HepG2 (cell line): ENCODE measurements at regions not wholly inside any gene's neighbourhood (a gene's known extent, or its start where the extent isn't known, plus 50 kb on each side); places are given as distances from the start of the nearest gene placed in this dataset.
"Not testable (repeated sequence)": the region's sequence is repeated elsewhere in the genome, so short reads cannot be mapped to it uniquely, and the experiment has no call there.

Experiments used
- ATAC-seq: fragments of 200-7000 bp; cut with Tn5 transposase; 3 replicates; pipeline ENCODE4 v1.9.1; 2020; ENCODE audit warnings: mild to moderate bottlenecking, moderate library complexity
- BruUV-seq: library from RNA; stranded (reverse); fragments of 400-500 nt; replicated peaks from 2 replicates; lab custom pipeline; 2021; lab: Mats Ljungman, UMichigan
- CTCF ChIA-PET: fragments of 300-600 bp; formaldehyde crosslinking; extraction: SDS; loops from one replicate; lab custom pipeline; 2021; ENCODE audit warnings: low total read pairs, inconsistent platforms, low intra/inter-chr PET ratio; lab: Yijun Ruan, JAX
- POLR2A ChIA-PET: fragments of 350-600 bp; sonication (Branson Sonifier 250); formaldehyde crosslinking; loops from one replicate; lab custom pipeline; 2020; ENCODE audit warnings: antibody characterized with exemption, inconsistent platforms; lab: Yijun Ruan, JAX
- DNase-seq: peaks from one replicate; pipeline ENCODE4 v3.0.0-alpha.2; 2015; ENCODE audit warnings: low spot score
- FAIRE-seq: peaks from 3 replicates; lab custom pipeline; 2011; peaks lifted over from hg19 to GRCh38; lab: Jason Lieb, UNC
- H2AFZ ChIP-seq: one replicate; pipeline ENCODE4 v1.6.1; 2011; ENCODE audit warnings: low read length, inconsistent platforms
- H3K27ac ChIP-seq: fragments of 300-600 bp; 3 replicates; pipeline ENCODE4 v1.8.0; 2011; ENCODE audit warnings: mixed run types, mild to moderate bottlenecking, mixed read lengths, low read length, inconsistent platforms; ENCODE audit not compliant: insufficient read depth; ENCODE audit errors: extremely low read length
- H3K27me3 ChIP-seq, 2 experiments: fragments of 200-600 bp in 1 of 2; 2 replicates in 1 of 2; 3 replicates in 1 of 2; pipeline versions ENCODE4 v1.6.0 to v1.8.0; 2011; ENCODE audit warnings: low read length in 2 of 2, mild to moderate bottlenecking in 2 of 2, moderate library complexity in 2 of 2, inconsistent platforms in 1 of 2; ENCODE audit not compliant: insufficient read depth in 2 of 2, control insufficient read depth in 1 of 2
- H3K36me3 ChIP-seq, 2 experiments: fragments of 200-600 bp in 1 of 2; replicated peaks in 1 of 2; 2 replicates in 1 of 2; 3 replicates in 1 of 2; pipeline versions ENCODE4 v1.5.1 to v1.8.0; 2011; ENCODE audit warnings: low read length in 2 of 2, inconsistent platforms in 1 of 2; ENCODE audit not compliant: insufficient read depth in 2 of 2, control insufficient read depth in 1 of 2
- H3K4me1 ChIP-seq: 2 replicates; pipeline ENCODE4 v1.5.1; 2012; ENCODE audit warnings: low read length, inconsistent platforms; ENCODE audit not compliant: insufficient read depth
- H3K4me2 ChIP-seq: 2 replicates; pipeline ENCODE4 v1.6.0; 2011; ENCODE audit warnings: low read depth, low read length, inconsistent platforms
- H3K4me3 ChIP-seq, 3 experiments: fragments of 200-600 bp in 1 of 3; sonication (generic), shearing (Covaris generic) in 1 of 3; replicated peaks in 1 of 3; 2 replicates each; pipeline ENCODE4 v1.5.1; 2011 to 2016; ENCODE audit warnings: low read length in 3 of 3, inconsistent platforms in 2 of 3, low read depth in 2 of 3, mild to moderate bottlenecking in 2 of 3, control low read depth in 1 of 3, mixed read lengths in 1 of 3; ENCODE audit not compliant: insufficient read depth in 1 of 3
- H3K79me2 ChIP-seq: one replicate; pipeline ENCODE4 v1.6.1; 2011; ENCODE audit warnings: low read length, inconsistent platforms; ENCODE audit not compliant: insufficient read depth
- H3K9ac ChIP-seq: 2 replicates; pipeline ENCODE4 v1.6.0; 2011; ENCODE audit warnings: mild to moderate bottlenecking, low read depth, low read length, inconsistent platforms; ENCODE audit not compliant: insufficient read depth
- H3K9me3 ChIP-seq: 2 replicates; pipeline ENCODE4 v1.5.1; 2012; ENCODE audit warnings: mild to moderate bottlenecking, low read length
- H4K20me1 ChIP-seq: 2 replicates; pipeline ENCODE4 v1.6.0; 2011; ENCODE audit warnings: inconsistent platforms, mild to moderate bottlenecking, low read length, moderate library complexity; ENCODE audit not compliant: insufficient read depth
- CEBPB ChIP-seq: IDR thresholded peaks from 2 replicates; pipeline ENCODE4 v1.6.1; 2011; ENCODE audit warnings: low read depth, low read length, improper control_type of control experiment, borderline replicate concordance
- HMGA1 ChIP-seq: sonication (generic); formaldehyde crosslinking; conservative IDR thresholded peaks from 2 replicates; pipeline ENCODE4 v1.4.0; 2020; ENCODE audit warnings: missing genetic modification reagents
- HNRNPK ChIP-seq: fragments of 200-400 bp; formaldehyde crosslinking; IDR thresholded peaks from 2 replicates; pipeline ENCODE4 v1.6.1; 2018; ENCODE audit warnings: low read length, low read depth, moderate library complexity, mild to moderate bottlenecking; ENCODE audit not compliant: poor library complexity, severe bottlenecking
- ISL2 ChIP-seq: sonication (generic); formaldehyde crosslinking; IDR thresholded peaks from 2 replicates; pipeline ENCODE4 v1.5.0; 2020; ENCODE audit warnings: missing genetic modification reagents
- KDM1A ChIP-seq: IDR thresholded peaks from 2 replicates; pipeline ENCODE4 v1.6.1; 2016; ENCODE audit warnings: missing compliant biosample characterization
- KLF13 ChIP-seq: sonication (generic); formaldehyde crosslinking; IDR thresholded peaks from 2 replicates; pipeline ENCODE4 v1.4.0; 2020; ENCODE audit warnings: mild to moderate bottlenecking, missing genetic modification reagents
- MAFG ChIP-seq: sonication (generic); formaldehyde crosslinking; IDR thresholded peaks from 2 replicates; pipeline ENCODE4 v1.5.1; 2020; ENCODE audit warnings: mild to moderate bottlenecking, missing genetic modification reagents
- NFRKB ChIP-seq: fragments of 450-650 bp; IDR thresholded peaks from 2 replicates; pipeline ENCODE4 v1.6.1; 2017
- NR3C1 ChIP-seq: sonication (generic); formaldehyde crosslinking; IDR thresholded peaks from 2 replicates; pipeline ENCODE4 v1.4.0; 2020; ENCODE audit warnings: missing genetic modification reagents
- PATZ1 ChIP-seq: sonication (generic); formaldehyde crosslinking; IDR thresholded peaks from 2 replicates; pipeline ENCODE4 v1.4.0; 2020; ENCODE audit warnings: missing genetic modification reagents
- RARA ChIP-seq: IDR thresholded peaks from 2 replicates; pipeline ENCODE4 v1.6.1; 2016; ENCODE audit warnings: missing genetic modification reagents, missing compliant biosample characterization
- RCOR2 ChIP-seq: IDR thresholded peaks from 2 replicates; pipeline ENCODE4 v1.6.1; 2016; ENCODE audit warnings: missing biosample characterization, missing genetic modification reagents
- ZNF530 ChIP-seq: sonication (generic); formaldehyde crosslinking; IDR thresholded peaks from 2 replicates; pipeline ENCODE4 v1.5.0; 2020; ENCODE audit warnings: low read depth, mild to moderate bottlenecking, missing genetic modification reagents
- ZNF597 ChIP-seq: sonication (generic); formaldehyde crosslinking; IDR thresholded peaks from 2 replicates; pipeline ENCODE4 v1.5.0; 2020; ENCODE audit warnings: missing genetic modification reagents
- ZNF660 ChIP-seq: sonication (generic); formaldehyde crosslinking; IDR thresholded peaks from 2 replicates; pipeline ENCODE4 v1.5.1; 2020; ENCODE audit warnings: mild to moderate bottlenecking, low read depth, missing genetic modification reagents, borderline replicate concordance
- ZNF704 ChIP-seq: sonication (generic); formaldehyde crosslinking; IDR thresholded peaks from 2 replicates; pipeline ENCODE4 v1.8.1; 2023; ENCODE audit warnings: mild to moderate bottlenecking, inconsistent platforms, moderate library complexity, missing genetic modification reagents, borderline replicate concordance
- ZNF878 ChIP-seq: sonication (generic); formaldehyde crosslinking; IDR thresholded peaks from 2 replicates; pipeline ENCODE4 v1.8.1; 2023; ENCODE audit warnings: mild to moderate bottlenecking, missing genetic modification reagents, moderate library complexity
- ZSCAN29 ChIP-seq: sonication (generic); formaldehyde crosslinking; conservative IDR thresholded peaks from 2 replicates; pipeline ENCODE4 v1.4.0; 2020; ENCODE audit warnings: mild to moderate bottlenecking, missing genetic modification reagents
- WGBS: methylation state at CpG from one replicate; pipeline ENCODE4 v1.1.6; 2017; ENCODE audit warnings: low lambda C conversion rate; 5-methylcytosine and 5-hydroxymethylcytosine counted together
- in situ Hi-C: cut with HindIII; loops from 2 replicates; pipeline ENCODE4 v1.10.0; 2017; ENCODE audit warnings: low pct_unique_long_range_greater_than_20kb; ENCODE audit not compliant: extremely low pct_ligation_motif_present
- intact Hi-C: fragments of 100-400 bp; cut with micrococcal nuclease; formaldehyde crosslinking; loops from one replicate; pipeline ENCODE4 v1.10.0; 2022; ENCODE audit not compliant: unreplicated experiment

GRCh38 chr11:25252854-25253253 lies 756.0 kb downstream of the LUZP2 start:
- no peak for TF ChIP-seq PATZ1 (CRISPR knock-in tag)
- no peak for TF ChIP-seq NR3C1 (CRISPR knock-in tag)
- no peak for TF ChIP-seq RCOR2 (CRISPR knock-in tag)
- no peak for TF ChIP-seq ZNF597 (CRISPR knock-in tag)
- no peak for TF ChIP-seq KDM1A (CRISPR knock-in tag)
- no peak for TF ChIP-seq ISL2
- no peak for TF ChIP-seq CEBPB
- TF ChIP-seq HMGA1 = no peak
- TF ChIP-seq ZNF530 = no peak
- TF ChIP-seq HNRNPK = no peak
- no peak for TF ChIP-seq RARA (CRISPR knock-in tag)
- TF ChIP-seq MAFG = no peak
- no peak for TF ChIP-seq NFRKB
- TF ChIP-seq ZNF878 (CRISPR knock-in tag) = no peak
- no peak for TF ChIP-seq ZNF660 (CRISPR knock-in tag)
- no peak for TF ChIP-seq ZNF704 (CRISPR knock-in tag)
- no peak for TF ChIP-seq KLF13 (CRISPR knock-in tag)
- no peak for TF ChIP-seq ZSCAN29 (CRISPR knock-in tag)
- ATAC-seq = no peak
- no peak for FAIRE-seq
- no peak overlapping the region for H2AFZ ChIP-seq
- no peaks in the 10 kb centered on the region for H3K79me2 ChIP-seq
- no peaks in the 10 kb centered on the region for H4K20me1 ChIP-seq
- H3K9me3 ChIP-seq = no peaks in the 10 kb centered on the region; the same call in 1 of the 2 replicates
- intact Hi-C loops (no loop called here), in situ Hi-C loops (no loop called here)
- no peaks in the 10 kb centered on the region; a peak in 1 of 5 replicates for H3K27me3 ChIP-seq
- no peak overlapping the region for H3K9ac ChIP-seq
- no peaks in the 10 kb centered on the region for H3K4me1 ChIP-seq
- no peak overlapping the region for H3K27ac ChIP-seq
- POLR2A ChIA-PET = no interaction called here
- 11% methylated on average over 4 of the region's 4 CpGs for WGBS
- no TSS peak for BruUV-seq
- no peaks in the 10 kb centered on the region for H3K36me3 ChIP-seq
- no peak for DNase-seq
- CTCF ChIA-PET = no interaction called here
- no peak overlapping the region for H3K4me2 ChIP-seq
- H3K4me3 ChIP-seq = no peak overlapping the region

- H3K4me3 ChIP-seq, in situ Hi-C loops, intact Hi-C loops, POLR2A ChIA-PET, ATAC-seq, H3K27me3 ChIP-seq, FAIRE-seq, H3K4me1 ChIP-seq, H3K27ac ChIP-seq, H3K9me3 ChIP-seq, H3K9ac ChIP-seq, H4K20me1 ChIP-seq, H2AFZ ChIP-seq, DNase-seq, CTCF ChIA-PET, H3K36me3 ChIP-seq, BruUV-seq, H3K79me2 ChIP-seq, H3K4me2 ChIP-seq: not testable (repeated sequence)
- 31% methylated on average over 4 of the region's 4 CpGs for WGBS
Measured at GRCh38 chr11:25263861-25264260, 767.0 kb downstream of the LUZP2 start.
